Eye (tissue), 1 donor: ENCODE measurements at regions not wholly inside any gene's neighbourhood (a gene's known extent, or its start where the extent isn't known, plus 50 kb on each side); places are given as distances from the start of the nearest gene placed in this dataset.
"Not testable (repeated sequence)": the region's sequence is repeated elsewhere in the genome, so short reads cannot be mapped to it uniquely, and the experiment has no call there.

Experiments used
- DNase-seq: peaks from one replicate; pipeline ENCODE4 v3.0.0-alpha.2; 2015

DNA sequence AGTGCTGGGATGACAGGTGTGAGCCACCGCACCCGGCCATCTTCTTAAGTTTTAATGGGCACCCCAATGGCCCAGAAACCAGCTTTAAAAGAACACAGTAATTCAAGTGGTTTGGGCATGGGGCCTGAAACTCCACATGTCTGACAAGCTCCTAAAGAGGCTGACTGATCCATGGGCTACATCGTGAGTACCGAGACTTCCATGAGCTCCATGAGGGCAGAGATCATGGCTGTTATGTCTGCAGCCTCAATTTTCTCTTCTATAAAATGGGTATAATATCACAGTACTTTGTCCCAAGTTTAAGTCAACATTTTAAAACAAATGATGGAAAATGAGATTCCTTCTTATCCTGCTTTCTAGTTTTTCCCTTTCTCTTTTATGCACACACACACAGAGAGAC is 397.6 kb upstream of the MAF start:
- DNase-seq, result no peak

DNA sequence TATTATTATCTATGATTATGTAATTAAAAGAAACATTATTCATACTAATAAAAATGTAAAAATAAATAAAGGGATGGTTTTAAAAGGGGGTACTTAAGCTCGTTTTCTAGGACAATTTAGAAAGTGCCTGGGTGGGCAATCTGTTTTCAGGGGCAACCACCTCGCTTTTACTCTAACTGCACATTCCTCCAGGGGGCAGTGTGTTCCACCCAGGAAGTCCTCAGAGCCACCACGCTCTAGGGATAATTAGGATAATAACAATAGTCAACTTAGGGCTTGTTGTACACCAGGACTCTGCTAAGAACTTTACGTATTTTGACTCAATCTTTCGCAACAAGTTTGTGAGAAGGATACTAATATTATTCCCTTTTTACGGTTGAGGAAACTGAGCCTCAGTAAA is 396.7 kb upstream of the MAF start:
- DNase-seq, result no peak

DNA sequence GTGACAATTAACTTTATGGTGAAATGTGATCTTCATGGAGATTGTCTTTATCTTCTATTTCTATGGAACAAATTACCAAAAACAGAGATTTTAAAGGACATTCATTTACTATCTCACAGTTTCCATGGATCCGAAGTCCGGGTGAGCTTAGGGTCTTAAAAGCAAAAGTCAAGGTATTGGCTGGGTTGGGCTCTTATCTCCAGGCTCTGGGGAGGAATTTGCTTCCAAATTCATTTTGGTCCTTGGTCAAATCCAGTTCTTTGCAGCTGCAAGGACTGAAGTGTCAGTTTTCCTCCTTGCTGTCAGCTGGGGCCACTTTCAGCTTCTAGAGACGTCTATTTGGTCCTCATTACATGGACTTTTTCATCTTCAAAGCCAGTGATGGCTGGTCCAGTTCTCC is 395.8 kb upstream of the MAF start:
- no peak for DNase-seq

DNA sequence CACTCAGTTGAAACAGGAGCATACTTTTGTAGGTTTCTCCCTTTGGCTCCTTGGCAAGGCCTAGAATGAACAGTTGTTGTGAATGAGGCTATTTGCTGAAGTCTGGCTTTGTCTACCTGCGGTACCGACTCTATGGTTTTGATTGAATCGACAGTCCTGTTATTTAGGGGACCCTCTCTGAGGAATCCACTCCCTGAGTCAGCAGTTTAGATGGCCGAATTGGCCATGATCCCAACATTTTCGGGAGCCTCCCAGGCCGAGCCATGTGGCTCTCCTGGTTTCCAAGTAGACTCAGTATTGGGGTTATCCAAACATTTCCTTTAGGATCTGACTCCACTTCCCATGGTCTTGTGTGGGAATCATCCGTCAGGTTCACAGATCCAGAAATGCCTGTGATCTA is 394.8 kb upstream of the MAF start:
- no peak for DNase-seq

DNA sequence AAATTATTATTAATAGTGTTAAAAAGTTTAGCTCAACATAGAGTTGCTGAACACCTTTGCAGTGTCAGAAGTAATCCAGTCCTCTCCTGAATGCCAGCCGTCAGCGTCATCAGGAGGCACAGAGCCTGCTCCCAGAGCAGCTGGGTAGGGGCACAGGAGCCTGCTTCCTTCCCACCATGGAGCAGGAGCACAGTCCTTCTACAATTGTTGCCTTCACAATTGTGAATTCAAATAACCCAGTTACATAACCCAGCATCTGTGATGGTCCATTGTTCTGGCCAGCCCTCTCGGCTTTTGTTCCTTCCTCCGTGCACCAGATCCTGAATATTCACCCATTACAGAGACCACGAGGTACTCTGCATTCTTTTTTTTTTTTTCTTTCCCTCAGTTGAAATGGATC is 393.9 kb upstream of the MAF start:
- peak; percentile 47 for DNase-seq

DNA sequence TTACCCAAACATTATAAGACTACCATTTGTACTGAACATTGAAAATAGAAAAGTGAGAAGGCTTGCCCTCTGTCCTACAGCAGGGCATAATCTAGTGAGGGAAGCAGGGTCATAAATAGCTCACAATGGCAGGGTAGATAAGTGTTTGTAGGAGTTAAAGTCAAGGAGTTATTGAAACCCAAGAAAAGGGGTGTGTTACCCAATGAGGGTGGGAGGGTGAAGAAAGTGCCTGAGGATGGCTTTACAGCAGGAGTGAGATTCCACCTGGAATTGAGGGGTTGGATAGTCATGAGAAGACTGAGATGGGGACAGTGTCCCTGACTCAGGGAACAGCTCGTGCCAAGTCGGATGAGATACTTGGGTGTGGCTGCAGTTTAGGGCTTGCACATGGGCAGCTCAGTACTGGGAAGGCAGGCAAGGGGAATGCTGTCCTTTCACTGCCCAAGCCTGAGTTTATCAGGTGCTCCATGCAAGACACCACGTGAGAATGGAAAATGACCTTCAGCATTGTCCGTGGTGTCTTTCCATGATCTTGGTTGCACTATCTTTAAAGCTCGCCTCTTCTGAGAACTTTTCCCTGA is 393.2 kb upstream of the MAF start:
- no peak for DNase-seq

DNA sequence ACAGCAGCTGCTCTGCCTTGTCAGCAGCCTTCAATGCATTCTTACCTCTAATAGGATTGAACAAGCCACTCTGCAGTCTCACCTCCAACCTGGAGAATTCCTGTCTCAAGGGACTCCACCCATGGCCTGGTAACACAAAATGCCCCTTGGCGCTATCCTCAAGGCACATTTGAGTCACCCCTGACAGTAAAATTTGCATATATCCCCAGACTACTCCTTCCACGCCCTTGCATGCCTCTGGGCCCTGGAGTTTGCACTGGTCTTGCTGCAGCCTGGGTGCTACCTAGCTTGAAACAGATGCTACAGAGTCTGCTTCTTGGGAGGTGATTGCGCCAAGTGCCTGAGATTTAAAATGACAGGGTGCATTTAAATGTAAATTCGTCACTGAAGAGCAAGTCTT is 391.4 kb upstream of the MAF start:
- no peak for DNase-seq

DNA sequence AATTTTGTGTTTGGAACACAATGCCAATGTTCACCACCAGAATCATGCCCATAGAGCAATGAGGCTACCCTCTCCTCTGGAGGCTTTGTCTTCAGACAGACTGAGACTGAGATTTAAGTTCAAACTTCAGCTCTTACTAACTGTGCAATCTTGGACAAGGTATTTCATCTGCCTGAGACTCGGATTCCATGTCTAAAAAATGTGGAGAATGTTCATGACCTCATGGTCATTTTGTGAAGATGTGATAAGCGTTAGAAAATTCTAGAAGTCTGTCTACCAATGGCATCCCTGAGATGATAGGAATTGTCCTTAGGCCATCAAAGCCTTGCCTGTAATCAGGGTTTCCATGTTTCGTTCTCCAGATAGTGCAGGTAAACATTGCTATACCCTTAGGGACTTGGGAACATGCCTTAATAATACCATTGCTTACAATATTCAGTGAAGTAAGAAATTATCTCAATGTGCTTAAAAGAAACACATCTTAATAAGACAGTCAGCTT is 388.2 kb upstream of the MAF start:
- no peak for DNase-seq

DNA sequence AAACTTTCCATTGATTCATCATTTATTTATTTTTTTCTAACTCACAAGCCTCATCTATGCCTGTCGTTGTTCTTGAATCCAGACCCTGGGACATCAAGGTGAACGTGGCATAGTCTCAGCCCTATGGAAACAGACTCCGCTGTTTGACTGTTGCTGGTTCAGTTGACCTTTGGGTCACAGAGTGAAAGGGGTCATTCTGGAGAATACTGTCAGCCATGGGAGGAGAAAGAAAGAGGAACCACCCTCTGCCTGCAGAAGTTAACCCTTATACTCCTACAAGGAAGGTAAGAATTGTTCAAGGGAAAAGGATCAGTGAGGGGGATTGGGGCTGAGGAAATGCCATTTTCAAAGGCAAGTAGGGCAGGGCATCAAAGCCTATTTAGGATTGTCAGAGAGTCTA is 387.6 kb upstream of the MAF start:
- no peak for DNase-seq

DNA sequence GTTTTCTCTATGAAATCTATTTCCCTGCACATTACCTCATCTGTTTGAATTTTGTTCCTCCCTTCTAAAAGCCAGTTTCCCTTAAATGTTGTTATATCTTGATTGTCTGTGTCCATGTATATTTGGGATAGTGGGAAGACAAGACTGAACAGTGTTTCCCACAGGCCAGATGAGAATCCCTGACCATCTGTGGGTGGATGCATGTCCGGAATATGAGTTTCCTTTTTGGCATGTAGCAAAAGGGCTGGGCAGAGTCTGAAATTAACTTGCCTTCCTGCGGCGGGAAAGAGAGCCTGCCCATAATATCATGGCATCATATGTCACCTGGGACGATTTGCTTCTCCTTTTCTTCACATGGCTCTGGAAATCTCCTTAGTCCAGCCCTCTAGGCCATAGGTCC is 385.8 kb upstream of the MAF start:
- DNase-seq, result no peak

DNA sequence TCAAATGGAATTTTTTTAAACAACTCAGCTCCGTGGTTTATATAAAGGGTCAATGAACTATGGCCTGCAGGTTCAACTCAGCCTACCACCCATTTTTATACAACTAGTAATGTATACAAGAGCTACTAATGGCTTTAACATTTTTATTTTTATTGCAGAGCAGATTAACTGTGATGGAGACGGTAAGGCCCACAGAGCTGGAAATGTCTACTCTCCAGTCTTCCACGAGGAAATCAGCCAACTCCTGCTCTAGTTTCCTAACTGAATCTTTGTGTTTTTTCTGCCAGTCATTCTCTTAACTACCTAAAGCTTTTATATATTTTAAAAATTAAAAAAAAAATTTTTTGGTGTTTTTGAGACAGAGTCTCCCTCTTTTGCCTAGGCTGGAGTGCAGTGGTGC is 385.1 kb upstream of the MAF start:
- no peak for DNase-seq

DNA sequence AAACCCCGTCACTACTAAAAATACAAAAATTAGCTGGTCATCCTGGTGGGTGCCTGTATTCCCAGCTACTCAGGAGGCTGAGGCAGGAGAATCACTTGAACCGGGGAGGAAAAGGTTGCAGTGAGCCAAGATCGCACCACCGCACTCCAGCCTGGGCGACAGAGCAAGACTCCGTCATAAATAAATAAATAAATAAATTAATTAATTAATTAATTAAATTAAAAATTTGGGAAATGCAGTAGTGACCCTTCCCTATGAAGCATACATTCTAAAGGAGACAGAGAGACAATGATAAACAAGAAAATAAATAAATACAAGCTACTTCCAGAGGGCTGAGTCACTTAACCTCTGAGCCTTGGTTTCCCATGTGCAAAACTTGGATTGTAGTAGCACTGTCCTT is 383.6 kb upstream of the MAF start:
- not testable (repeated sequence) for DNase-seq

DNA sequence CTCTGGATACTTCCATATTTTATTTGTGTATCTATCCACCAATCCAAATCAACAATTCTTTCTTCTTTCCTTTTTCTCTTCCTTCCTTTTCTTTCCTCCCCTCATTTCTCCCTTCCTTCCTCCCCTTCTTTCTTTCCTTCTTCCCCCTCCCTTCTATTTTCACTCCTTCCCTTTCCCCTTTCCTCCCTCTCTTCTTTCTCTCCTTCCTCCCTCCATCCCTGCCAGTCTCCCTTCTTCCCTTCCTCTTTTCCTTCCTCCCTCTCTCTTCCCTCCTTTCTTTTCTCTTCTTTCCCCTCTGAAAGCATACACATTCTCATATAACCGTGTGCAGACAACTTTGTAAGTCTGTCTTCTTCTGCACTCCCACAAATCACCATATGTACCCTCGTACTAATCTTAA is 382.3 kb upstream of the MAF start:
- no peak for DNase-seq

DNA sequence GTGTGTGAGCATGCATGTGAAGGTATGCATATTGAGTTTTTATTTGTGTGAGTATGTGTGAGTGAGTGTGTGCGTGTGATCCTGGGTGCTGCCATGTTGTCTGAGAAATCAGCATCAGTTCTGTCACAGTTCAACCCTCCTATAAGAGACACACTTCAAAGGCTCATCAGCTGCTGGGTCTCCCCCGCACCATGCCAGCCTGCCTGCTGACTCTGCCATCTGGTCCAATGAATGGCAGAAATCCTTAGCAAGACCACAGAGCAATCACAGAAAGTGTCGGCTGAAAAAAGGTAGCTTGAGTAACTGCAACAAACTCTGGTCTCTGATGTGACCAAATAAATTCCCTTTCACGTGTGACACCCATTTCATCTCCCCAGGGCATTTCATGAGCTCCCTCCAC is 381.8 kb upstream of the MAF start:
- DNase-seq, result peak; percentile 28

DNA sequence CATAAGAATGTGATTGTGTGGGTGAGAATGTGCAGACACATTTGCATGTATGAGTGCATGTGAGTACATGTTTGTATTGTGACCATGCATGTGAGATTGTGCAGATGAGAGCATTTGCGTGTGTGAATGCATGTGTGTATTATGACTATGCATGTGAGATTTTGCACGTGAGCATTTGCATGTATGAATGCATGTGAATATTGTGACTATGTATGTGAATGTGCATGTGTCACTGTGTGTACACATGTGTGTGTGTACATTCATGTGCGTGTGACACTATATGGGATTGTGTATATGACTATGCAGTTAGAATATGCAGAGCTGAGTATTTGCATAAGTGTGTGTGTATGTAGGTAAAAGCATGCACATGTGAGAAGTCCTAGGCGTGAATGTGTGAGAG is 381.3 kb upstream of the MAF start:
- no peak for DNase-seq

DNA sequence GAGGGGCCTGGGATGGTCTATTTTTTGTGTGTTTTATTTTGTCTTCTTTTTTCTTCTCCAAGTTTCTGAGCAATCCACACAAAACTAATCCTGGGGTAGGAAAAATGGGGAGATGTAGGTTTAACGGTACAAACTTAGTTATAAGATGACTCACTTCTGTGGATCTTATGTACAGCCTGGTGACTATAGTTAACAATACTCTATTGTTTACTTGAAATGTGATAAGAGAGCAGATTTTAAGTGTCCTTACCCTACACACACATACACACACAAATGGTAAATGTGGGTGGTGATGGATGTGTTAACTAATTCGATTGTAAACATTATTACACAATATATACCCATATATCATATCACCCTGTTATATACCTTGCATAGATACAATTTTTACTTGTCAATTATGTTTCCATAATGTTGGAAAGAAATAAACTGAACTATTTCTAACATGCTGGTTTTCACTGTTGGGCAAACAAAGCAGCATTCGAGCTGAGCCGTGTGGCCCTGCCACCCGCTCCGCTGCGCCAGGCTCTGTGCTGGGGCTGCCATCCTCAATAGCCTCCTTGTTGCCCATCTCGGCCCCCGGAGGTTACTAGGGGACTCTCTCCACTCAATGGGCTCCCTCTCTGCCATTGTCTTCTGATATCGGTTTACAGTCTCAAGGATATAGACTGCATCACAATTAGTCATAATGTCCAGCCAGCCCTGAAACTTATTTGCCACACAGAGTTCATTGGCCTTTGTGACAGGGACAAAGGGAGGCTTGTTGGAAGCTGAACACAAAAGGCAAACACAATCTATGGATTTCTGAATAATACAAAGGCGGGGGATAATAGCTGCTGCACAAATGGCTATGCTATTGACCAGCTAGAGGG is 380.3 kb upstream of the MAF start:
- peak; percentile 87 for DNase-seq

DNA sequence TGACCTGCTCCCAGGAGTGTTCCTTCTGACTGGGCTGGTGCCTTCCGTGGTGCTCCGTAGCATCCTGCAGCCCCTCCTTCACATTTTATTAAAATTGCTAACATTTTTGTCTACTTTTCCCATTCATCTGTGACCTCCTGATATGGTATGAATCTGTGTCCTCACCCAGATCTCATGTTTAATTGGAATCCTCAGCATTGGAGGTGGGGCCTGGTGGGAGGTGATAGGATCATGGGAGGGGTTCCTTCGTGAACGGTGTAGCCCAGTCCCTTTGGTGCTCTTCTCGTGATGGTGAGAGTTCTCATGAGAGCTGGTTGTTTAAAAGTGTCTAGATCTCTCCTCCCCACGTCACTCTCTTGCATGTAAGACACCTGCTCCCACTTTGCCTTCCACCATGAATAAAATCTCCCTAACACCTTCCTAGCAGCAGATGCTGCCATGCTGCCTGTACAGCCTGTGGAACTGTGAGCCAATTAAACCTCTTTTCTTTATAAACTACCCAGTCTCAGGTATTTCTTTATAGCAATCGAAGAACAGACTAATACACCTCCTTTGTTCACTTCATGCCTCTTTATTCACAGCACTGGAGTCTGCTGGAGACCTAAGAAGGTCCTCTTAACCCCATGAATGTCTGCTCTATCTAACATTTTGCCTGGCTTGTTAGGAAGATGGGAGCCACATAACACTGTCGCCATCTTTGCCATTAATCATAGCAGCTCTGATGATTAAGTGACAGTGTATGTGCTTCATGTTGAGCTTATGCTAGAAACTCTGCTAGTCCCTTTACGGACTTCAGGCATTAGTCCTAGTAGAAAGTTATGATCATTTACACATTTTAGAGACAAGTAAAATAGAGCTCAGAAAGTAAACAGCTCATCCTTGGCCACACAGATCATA is 377.7 kb upstream of the MAF start:
- DNase-seq, result no peak

DNA sequence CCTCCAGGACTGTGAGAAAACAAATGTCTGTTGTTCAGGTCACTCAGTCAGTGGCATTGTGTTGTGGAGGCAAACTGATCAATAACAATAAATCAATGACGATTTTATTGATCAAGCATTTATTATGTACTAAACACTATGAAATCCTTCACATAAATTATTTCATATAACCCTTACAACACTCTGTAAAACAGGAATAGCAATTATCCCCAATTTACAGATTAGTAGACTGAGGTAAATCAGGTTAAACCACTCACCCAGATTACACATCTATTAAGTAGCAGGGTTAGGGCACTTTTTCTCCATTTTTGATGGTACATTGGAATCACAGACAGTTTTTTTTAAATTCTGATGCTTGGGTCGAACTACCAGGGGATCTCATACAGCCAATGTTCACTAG is 372.8 kb upstream of the MAF start:
- no peak for DNase-seq

DNA sequence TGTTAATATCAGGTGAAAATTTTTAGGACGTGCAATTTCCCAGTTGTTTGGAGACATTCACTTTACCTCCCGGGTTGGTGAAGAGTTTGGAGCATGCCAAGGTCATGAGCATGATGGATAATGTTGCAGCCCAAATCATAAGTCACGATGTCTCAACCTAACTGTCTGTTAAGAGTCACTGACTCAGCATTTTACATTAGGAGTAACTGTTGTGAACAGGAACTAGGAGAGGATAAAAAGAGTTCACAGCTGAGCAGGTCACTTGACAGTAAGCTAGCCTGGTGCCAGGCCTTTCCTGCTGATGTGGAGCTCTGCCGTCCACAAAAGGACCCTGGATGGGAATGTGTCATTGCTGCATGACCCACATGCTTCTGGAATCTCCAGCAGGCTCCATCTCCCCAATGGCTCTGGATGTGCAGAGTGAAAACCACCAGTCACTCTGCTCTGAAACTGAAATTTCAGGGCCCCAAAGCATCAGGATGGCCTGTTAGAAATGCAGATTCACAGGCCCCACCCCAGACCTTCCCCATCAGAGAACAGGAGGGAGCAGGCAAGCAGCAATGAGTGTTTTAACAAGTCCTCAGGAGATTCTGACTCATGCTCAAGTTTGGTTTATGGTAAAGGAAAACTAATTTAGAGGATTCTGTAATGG is 371.6 kb upstream of the MAF start:
- DNase-seq, result no peak

DNA sequence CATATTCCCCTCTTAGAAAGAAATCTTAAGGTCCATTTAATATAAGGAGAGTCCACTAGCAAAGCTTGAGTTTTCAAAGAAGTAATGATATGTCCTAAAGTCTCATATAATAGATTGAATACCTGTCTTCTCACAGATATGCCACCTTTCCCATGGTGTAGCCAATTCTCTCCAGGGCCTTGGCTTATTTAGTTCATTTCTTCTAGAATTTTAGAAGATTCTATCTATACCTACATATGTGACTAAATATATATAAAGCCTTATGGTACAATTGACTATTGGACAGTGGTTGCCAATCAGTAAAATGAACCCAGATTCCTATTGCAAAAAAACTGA is 370.7 kb upstream of the MAF start:
- no peak for DNase-seq

DNA sequence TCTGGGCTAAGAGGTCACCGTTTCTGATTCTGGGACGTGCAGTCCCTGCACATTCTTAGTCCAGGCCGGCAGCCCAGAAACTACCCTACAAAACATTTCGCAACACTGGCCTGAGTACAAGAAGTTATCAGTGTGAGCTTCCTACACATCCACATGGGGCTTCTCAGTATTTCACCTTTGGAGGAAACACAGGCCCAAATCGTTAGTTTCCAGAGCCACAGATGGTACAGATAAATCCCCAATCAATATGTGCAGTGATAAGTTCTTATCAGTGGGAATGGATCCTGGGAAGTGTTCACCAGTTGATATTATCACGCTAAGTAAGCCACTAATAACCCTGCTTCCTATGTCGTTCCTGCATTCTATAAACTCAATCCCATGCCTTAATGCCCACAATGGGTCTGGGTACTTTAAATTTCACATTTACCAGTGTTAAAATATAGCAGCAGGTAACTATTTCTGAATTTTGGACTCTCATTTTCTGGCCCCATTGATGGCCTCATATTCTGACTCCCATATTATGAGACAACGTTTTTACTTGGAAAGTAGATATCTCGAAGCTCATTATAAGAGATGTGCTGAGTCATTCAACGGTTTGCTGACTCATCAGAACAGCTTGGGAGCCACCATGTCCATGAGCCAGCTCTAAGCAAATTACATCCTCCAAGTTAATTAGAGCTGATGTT is 370.2 kb upstream of the MAF start:
- no peak for DNase-seq

DNA sequence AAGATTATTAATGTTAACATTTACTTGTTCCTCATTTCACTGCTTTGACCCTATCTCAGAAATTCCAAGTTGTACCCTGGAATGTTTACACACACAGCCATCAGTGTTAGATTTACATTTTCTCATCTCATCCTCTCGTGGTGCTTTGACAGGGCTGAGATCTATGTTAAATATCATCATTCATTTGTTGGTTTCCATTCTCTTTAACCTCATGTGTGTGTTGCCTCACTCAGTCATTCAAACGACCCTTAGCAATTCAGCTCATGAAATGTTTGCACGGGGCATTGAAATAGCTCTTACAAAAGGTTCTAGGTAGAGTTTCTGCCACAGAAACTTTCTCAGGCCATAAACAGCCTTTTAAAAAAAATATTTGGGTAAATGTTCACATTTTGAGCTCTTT is 369.6 kb upstream of the MAF start:
- DNase-seq, result no peak

DNA sequence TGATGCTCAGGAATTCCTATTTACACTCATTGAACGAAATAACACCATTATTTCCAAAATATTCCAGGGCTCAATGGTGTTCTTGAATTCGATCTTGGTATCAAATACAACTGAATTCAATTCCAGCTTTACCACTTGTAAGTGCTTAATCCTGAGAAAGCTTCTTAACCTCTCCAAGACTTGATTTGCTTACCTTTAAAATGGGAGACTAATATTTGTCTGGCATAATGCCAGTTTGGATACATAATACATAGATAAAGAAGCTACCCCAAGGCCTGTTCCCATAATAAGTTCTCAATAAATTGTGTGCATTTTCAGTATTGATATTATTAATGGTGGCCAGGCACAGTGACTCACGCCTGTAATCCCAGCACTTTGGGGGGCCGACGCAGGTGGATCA is 368.9 kb upstream of the MAF start:
- no peak for DNase-seq
